ENCODE measurements at regions not wholly inside any gene's neighbourhood (a gene's known extent, or its start where the extent isn't known, plus 50 kb on each side); places are given as distances from the start of the nearest gene placed in this dataset.
A peak's percentile ranks its signal among the peaks of the same experiment; 100 is the strongest.

DNA sequence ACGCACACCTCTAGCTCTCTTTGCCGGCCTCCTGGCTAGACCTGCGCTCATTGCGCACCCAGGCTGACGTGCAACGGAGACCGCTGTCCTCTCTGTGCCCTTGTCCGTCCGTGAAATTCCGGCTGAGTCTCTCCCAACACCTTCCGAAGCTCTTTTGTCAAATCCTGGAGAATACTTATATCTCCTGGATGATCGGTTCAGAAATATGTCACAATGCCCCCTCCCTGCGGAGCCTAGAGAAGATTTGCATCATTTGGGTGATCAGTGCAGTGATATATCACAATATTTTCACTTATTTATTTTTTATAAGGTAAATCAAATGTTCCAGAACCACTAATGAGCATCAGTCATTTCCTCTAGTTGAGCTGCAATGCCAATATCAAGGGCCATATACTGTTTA, 1366.9 kb upstream of the USP9Y start:
- Histone ChIP-seq H2AFZ (no peak overlapping the region), H3K4me1 (ENCODE audit: insufficient read depth) (no peaks in the 10 kb centered on the region)
- no peaks in the 10 kb centered on the region for H3K36me3 Mint-ChIP-seq (ENCODE audit: low read depth)

More for the DNA sequence above, 1366.9 kb upstream of the USP9Y start:
- no peaks in the 10 kb centered on the region for H3F3A ChIP-seq (replicated peaks; ENCODE audit: low read depth)
- TF ChIP-seq, protein P1, sequence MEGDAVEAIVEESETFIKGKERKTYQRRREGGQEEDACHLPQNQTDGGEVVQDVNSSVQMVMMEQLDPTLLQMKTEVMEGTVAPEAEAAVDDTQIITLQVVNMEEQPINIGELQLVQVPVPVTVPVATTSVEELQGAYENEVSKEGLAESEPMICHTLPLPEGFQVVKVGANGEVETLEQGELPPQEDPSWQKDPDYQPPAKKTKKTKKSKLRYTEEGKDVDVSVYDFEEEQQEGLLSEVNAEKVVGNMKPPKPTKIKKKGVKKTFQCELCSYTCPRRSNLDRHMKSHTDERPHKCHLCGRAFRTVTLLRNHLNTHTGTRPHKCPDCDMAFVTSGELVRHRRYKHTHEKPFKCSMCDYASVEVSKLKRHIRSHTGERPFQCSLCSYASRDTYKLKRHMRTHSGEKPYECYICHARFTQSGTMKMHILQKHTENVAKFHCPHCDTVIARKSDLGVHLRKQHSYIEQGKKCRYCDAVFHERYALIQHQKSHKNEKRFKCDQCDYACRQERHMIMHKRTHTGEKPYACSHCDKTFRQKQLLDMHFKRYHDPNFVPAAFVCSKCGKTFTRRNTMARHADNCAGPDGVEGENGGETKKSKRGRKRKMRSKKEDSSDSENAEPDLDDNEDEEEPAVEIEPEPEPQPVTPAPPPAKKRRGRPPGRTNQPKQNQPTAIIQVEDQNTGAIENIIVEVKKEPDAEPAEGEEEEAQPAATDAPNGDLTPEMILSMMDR (conservative IDR thresholded peaks at IDR 0.05; ENCODE audit: low read depth in 2 of 2): no peak
- TF ChIP-seq STAT1 (IDR thresholded peaks at IDR 0.05; ENCODE audit: unreplicated experiment) (no peak), EZH2phosphoT487 (IDR thresholded peaks at IDR 0.05; ENCODE audit: unreplicated experiment) (no peak), ZNF114 (CRISPR knock-in tag; IDR thresholded peaks at IDR 0.05) (no peak)
- TF ChIP-seq, protein P2, sequence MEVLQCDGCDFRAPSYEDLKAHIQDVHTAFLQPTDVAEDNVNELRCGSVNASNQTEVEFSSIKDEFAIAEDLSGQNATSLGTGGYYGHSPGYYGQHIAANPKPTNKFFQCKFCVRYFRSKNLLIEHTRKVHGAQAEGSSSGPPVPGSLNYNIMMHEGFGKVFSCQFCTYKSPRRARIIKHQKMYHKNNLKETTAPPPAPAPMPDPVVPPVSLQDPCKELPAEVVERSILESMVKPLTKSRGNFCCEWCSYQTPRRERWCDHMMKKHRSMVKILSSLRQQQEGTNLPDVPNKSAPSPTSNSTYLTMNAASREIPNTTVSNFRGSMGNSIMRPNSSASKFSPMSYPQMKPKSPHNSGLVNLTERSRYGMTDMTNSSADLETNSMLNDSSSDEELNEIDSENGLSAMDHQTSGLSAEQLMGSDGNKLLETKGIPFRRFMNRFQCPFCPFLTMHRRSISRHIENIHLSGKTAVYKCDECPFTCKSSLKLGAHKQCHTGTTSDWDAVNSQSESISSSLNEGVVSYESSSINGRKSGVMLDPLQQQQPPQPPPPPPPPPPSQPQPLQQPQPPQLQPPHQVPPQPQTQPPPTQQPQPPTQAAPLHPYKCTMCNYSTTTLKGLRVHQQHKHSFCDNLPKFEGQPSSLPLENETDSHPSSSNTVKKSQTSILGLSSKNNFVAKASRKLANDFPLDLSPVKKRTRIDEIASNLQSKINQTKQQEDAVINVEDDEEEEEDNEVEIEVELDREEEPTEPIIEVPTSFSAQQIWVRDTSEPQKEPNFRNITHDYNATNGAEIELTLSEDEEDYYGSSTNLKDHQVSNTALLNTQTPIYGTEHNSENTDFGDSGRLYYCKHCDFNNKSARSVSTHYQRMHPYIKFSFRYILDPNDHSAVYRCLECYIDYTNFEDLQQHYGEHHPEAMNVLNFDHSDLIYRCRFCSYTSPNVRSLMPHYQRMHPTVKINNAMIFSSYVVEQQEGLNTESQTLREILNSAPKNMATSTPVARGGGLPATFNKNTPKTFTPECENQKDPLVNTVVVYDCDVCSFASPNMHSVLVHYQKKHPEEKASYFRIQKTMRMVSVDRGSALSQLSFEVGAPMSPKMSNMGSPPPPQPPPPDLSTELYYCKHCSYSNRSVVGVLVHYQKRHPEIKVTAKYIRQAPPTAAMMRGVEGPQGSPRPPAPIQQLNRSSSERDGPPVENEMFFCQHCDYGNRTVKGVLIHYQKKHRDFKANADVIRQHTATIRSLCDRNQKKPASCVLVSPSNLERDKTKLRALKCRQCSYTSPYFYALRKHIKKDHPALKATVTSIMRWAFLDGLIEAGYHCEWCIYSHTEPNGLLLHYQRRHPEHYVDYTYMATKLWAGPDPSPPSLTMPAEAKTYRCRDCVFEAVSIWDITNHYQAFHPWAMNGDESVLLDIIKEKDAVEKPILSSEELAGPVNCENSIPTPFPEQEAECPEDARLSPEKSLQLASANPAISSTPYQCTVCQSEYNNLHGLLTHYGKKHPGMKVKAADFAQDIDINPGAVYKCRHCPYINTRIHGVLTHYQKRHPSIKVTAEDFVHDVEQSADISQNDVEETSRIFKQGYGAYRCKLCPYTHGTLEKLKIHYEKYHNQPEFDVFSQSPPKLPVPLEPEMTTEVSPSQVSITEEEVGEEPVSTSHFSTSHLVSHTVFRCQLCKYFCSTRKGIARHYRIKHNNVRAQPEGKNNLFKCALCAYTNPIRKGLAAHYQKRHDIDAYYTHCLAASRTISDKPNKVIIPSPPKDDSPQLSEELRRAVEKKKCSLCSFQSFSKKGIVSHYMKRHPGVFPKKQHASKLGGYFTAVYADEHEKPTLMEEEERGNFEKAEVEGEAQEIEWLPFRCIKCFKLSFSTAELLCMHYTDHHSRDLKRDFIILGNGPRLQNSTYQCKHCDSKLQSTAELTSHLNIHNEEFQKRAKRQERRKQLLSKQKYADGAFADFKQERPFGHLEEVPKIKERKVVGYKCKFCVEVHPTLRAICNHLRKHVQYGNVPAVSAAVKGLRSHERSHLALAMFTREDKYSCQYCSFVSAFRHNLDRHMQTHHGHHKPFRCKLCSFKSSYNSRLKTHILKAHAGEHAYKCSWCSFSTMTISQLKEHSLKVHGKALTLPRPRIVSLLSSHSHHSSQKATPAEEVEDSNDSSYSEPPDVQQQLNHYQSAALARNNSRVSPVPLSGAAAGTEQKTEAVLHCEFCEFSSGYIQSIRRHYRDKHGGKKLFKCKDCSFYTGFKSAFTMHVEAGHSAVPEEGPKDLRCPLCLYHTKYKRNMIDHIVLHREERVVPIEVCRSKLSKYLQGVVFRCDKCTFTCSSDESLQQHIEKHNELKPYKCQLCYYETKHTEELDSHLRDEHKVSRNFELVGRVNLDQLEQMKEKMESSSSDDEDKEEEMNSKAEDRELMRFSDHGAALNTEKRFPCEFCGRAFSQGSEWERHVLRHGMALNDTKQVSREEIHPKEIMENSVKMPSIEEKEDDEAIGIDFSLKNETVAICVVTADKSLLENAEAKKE (CRISPR knock-in tag; IDR thresholded peaks at IDR 0.05): no peak
- TF ChIP-seq, protein P3, sequence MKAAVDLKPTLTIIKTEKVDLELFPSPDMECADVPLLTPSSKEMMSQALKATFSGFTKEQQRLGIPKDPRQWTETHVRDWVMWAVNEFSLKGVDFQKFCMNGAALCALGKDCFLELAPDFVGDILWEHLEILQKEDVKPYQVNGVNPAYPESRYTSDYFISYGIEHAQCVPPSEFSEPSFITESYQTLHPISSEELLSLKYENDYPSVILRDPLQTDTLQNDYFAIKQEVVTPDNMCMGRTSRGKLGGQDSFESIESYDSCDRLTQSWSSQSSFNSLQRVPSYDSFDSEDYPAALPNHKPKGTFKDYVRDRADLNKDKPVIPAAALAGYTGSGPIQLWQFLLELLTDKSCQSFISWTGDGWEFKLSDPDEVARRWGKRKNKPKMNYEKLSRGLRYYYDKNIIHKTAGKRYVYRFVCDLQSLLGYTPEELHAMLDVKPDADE (IDR thresholded peaks at IDR 0.05): no peak
- Mint-ChIP-seq H3K9me3 (no peaks in the 10 kb centered on the region; the same call in 1 of the 3 replicates), H3K27me3 (ENCODE audit: insufficient read depth, low read depth, poor library complexity) (no peaks in the 10 kb centered on the region), H3K4me3 (no peak overlapping the region), H3K27ac (no peak overlapping the region), H3K4me1 (no peaks in the 10 kb centered on the region)
- no peaks in the 10 kb centered on the region for H4K20me1 ChIP-seq (replicated peaks; ENCODE audit: insufficient read depth)
- no peaks in the 10 kb centered on the region for H3K36me3 ChIP-seq (ENCODE audit: insufficient read depth)
- H3K4me3 ChIP-seq: no peak overlapping the region
- H3K79me2 ChIP-seq (replicated peaks; ENCODE audit: insufficient read depth): no peaks in the 10 kb centered on the region
- no peak overlapping the region for H3K27ac ChIP-seq (ENCODE audit: low read depth)
- no peak for ATAC-seq
- no peaks in the 10 kb centered on the region for H3K9me2 ChIP-seq (ENCODE audit: insufficient read depth)
- H3K27me3 ChIP-seq (ENCODE audit: insufficient read depth): no peaks in the 10 kb centered on the region
- no peak overlapping the region for H3K4me2 ChIP-seq
- peak; percentile 1 for DNase-seq (ENCODE audit: low spot score)

Data from GM23338 (cell line).